Panc1 (cell line): ENCODE measurements at regions not wholly inside any gene's neighbourhood (a gene's known extent, or its start where the extent isn't known, plus 50 kb on each side); places are given as distances from the start of the nearest gene placed in this dataset.

ENCODE experiments used
- ATAC-seq: fragments of 200-7000 bp; cut with Tn5 transposase; 2 replicates; pipeline ENCODE4 v1.9.1; 2020; ENCODE audit warnings: mild to moderate bottlenecking, moderate library complexity
- BruUV-seq: library from RNA; stranded (reverse); fragments of 400-500 nt; replicated peaks from 2 replicates; lab custom pipeline; 2021; lab: Mats Ljungman, UMichigan
- CTCF ChIA-PET: fragments of 300-600 bp; sonication (Branson Sonifier 250); formaldehyde crosslinking; loops from one replicate; lab custom pipeline; 2022; ENCODE audit warnings: antibody characterized with exemption; lab: Charles Lee
- POLR2A ChIA-PET: fragments of 300-600 bp; sonication (Branson Sonifier 250); formaldehyde crosslinking; loops from one replicate; lab custom pipeline; 2022; ENCODE audit warnings: antibody characterized with exemption; lab: Charles Lee
- DNase-seq: peaks from one replicate; pipeline ENCODE4 v3.0.0-alpha.2; 2010; ENCODE audit warnings: low read depth, low spot score
- H3K27ac ChIP-seq: 2 replicates; pipeline ENCODE4 v1.5.1; 2011; ENCODE audit warnings: mild to moderate bottlenecking, low read length, inconsistent platforms
- H3K27me3 ChIP-seq: fragments of 200-500 bp; sonication (Bioruptor generic); 2 replicates; pipeline ENCODE4 v1.6.0; 2014; ENCODE audit warnings: low read length, inconsistent platforms; ENCODE audit not compliant: control insufficient read depth, insufficient read depth
- H3K36me3 ChIP-seq: fragments of 200-500 bp; sonication (Bioruptor generic); 2 replicates; pipeline ENCODE4 v1.5.1; 2014; ENCODE audit warnings: inconsistent platforms, mild to moderate bottlenecking, low read length, moderate library complexity; ENCODE audit not compliant: control insufficient read depth, insufficient read depth
- H3K4me1 ChIP-seq: 2 replicates; pipeline ENCODE4 v1.5.1; 2011; ENCODE audit warnings: inconsistent platforms, mild to moderate bottlenecking, low read length, moderate library complexity; ENCODE audit not compliant: control insufficient read depth, insufficient read depth
- H3K4me3 ChIP-seq, 2 experiments: 2 replicates each; pipeline ENCODE4 v1.5.1; 2011 to 2012; ENCODE audit warnings: low read depth in 2 of 2, low read length in 2 of 2, mild to moderate bottlenecking in 2 of 2, inconsistent platforms in 1 of 2, moderate library complexity in 1 of 2
- H3K9me3 ChIP-seq: fragments of 200-500 bp; sonication (Bioruptor generic); 2 replicates; pipeline ENCODE4 v1.5.1; 2014; ENCODE audit warnings: low read depth, mild to moderate bottlenecking, inconsistent platforms, low read length, moderate library complexity; ENCODE audit not compliant: control insufficient read depth, insufficient read depth
- POLR2AphosphoS5 ChIP-seq: IDR thresholded peaks from 2 replicates; pipeline ENCODE4 v1.6.1; 2012; ENCODE audit warnings: mild to moderate bottlenecking, low read depth, low read length, moderate library complexity
- SIN3A ChIP-seq: IDR thresholded peaks from 2 replicates; pipeline ENCODE4 v1.6.1; 2012; ENCODE audit warnings: low read depth, mild to moderate bottlenecking, low read length, moderate library complexity, borderline replicate concordance; ENCODE audit not compliant: insufficient read depth
- TCF7L2 ChIP-seq: IDR thresholded peaks from 2 replicates; pipeline ENCODE4 v1.6.1; 2011; ENCODE audit warnings: mild to moderate bottlenecking, low read depth, low read length, inconsistent platforms
- in situ Hi-C: cut with HindIII; loops from 2 replicates; pipeline ENCODE4 v1.10.0; 2016; ENCODE audit warnings: low sequenced_read_pairs, low pct_unique_long_range_greater_than_20kb
- intact Hi-C: fragments of 100-400 bp; cut with micrococcal nuclease; formaldehyde crosslinking; loops from one replicate; pipeline ENCODE4 v1.10.0; 2022; ENCODE audit not compliant: unreplicated experiment
- TF ChIP-seq, protein P1 (sequence below), 2 experiments: IDR thresholded peaks; 2 replicates each; pipeline ENCODE4 v1.6.1; 2011 to 2012; ENCODE audit warnings: low read depth in 2 of 2, control low read depth in 1 of 2, low read length in 1 of 2, mild to moderate bottlenecking in 1 of 2, moderate library complexity in 1 of 2; ENCODE audit not compliant: insufficient read depth in 1 of 2
- TF ChIP-seq, protein P2 (sequence below): fragments of 450-650 bp; IDR thresholded peaks from 2 replicates; pipeline ENCODE4 v1.5.1; 2017; ENCODE audit warnings: mild to moderate bottlenecking

DNA sequence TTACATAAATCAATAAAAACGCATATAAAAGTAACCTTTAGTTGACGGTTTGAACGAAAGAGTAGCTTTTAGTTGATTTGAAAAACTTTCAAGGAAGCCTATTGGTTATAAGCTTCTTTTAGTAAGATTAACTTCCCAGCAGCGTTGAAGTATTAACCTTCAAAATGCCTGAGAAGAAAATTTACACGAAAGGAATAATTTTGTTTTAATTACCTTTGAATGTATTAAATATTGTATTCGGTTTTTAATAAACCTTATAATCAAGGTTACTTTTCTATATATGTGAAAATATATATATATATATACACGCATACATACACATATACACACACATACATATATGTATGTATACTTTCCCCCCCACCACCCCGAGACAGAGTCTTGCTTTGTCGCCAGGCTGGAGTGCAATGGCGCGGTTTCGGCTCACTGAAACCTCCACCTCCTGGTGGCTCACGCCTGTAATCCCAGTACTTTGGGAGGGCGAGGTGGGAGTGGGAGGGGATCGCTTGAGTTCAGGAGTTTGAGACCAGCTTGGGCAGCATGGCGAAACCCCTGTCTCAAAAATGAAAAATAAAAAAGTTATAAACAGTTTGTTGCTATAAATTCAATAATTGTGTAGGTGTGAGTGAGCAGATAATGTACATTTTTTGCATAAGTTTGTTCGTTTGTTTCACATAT, 57.6 kb upstream of the EZH2 start:
- Histone ChIP-seq H3K27me3 (no peaks in the 10 kb centered on the region), H3K4me1 (peaks cover 8% of the 10 kb centered on the region), H3K36me3 (no peaks in the 10 kb centered on the region), H3K4me3 (peak overlapping the region; percentile 74 to 77), H3K9me3 (no peaks in the 10 kb centered on the region), H3K27ac (peak overlapping the region; percentile 93)
- peak; percentile 82 for DNase-seq
- CTCF ChIA-PET: interaction anchor here (0.5 to 1.0 kb wide), 5 partner anchors 10 to 364 kb away, joined by 3 to 16 read pairs (median 4); no protein-coding TSS in a partner anchor
- intact Hi-C loops: loop anchor here (2.0 kb wide), 1 partner anchor 57 kb away; the partner anchor contains the start of gene EZH2
- no TSS peak for BruUV-seq
- in situ Hi-C loops: loop anchor here (10.0 kb wide), 1 partner anchor 237 kb away; no protein-coding TSS in a partner anchor
- ATAC-seq: peak; percentile 89
- POLR2A ChIA-PET: interaction anchor here (0.5 to 1.4 kb wide), 6 partner anchors 18 to 536 kb away, joined by 3 to 8 read pairs (median 3); partner anchors contain the start of gene CUL1
- TF ChIP-seq TCF7L2 (no peak), SIN3A (no peak), POLR2AphosphoS5 (no peak)
- TF ChIP-seq, protein P1, sequence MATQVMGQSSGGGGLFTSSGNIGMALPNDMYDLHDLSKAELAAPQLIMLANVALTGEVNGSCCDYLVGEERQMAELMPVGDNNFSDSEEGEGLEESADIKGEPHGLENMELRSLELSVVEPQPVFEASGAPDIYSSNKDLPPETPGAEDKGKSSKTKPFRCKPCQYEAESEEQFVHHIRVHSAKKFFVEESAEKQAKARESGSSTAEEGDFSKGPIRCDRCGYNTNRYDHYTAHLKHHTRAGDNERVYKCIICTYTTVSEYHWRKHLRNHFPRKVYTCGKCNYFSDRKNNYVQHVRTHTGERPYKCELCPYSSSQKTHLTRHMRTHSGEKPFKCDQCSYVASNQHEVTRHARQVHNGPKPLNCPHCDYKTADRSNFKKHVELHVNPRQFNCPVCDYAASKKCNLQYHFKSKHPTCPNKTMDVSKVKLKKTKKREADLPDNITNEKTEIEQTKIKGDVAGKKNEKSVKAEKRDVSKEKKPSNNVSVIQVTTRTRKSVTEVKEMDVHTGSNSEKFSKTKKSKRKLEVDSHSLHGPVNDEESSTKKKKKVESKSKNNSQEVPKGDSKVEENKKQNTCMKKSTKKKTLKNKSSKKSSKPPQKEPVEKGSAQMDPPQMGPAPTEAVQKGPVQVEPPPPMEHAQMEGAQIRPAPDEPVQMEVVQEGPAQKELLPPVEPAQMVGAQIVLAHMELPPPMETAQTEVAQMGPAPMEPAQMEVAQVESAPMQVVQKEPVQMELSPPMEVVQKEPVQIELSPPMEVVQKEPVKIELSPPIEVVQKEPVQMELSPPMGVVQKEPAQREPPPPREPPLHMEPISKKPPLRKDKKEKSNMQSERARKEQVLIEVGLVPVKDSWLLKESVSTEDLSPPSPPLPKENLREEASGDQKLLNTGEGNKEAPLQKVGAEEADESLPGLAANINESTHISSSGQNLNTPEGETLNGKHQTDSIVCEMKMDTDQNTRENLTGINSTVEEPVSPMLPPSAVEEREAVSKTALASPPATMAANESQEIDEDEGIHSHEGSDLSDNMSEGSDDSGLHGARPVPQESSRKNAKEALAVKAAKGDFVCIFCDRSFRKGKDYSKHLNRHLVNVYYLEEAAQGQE (IDR thresholded peaks at IDR 0.05; ENCODE audit: insufficient read depth in 1 of 2, low read depth in 2 of 2, low read length in 1 of 2): no peak
- TF ChIP-seq, protein P2, sequence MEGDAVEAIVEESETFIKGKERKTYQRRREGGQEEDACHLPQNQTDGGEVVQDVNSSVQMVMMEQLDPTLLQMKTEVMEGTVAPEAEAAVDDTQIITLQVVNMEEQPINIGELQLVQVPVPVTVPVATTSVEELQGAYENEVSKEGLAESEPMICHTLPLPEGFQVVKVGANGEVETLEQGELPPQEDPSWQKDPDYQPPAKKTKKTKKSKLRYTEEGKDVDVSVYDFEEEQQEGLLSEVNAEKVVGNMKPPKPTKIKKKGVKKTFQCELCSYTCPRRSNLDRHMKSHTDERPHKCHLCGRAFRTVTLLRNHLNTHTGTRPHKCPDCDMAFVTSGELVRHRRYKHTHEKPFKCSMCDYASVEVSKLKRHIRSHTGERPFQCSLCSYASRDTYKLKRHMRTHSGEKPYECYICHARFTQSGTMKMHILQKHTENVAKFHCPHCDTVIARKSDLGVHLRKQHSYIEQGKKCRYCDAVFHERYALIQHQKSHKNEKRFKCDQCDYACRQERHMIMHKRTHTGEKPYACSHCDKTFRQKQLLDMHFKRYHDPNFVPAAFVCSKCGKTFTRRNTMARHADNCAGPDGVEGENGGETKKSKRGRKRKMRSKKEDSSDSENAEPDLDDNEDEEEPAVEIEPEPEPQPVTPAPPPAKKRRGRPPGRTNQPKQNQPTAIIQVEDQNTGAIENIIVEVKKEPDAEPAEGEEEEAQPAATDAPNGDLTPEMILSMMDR: no peak

GRCh38 chr7:148940702-148941597, 56.9 kb upstream of the EZH2 start:
- Histone ChIP-seq H3K27me3 (no peaks in the 10 kb centered on the region), H3K4me1 (peaks cover 8% of the 10 kb centered on the region), H3K27ac (peak overlapping the region; percentile 93), H3K9me3 (no peaks in the 10 kb centered on the region), H3K4me3 (peak overlapping the region; percentile 74 to 77), H3K36me3 (no peaks in the 10 kb centered on the region)
- peak; percentile 90 for ATAC-seq
- in situ Hi-C loops: loop anchor here (10.0 kb wide), 1 partner anchor 236 kb away; no protein-coding TSS in a partner anchor
- CTCF ChIA-PET: interaction anchor here (0.7 to 1.0 kb wide), 4 partner anchors 9 to 125 kb away, joined by 3 to 16 read pairs (median 4); no protein-coding TSS in a partner anchor
- peak; percentile 93 for DNase-seq
- no TSS peak for BruUV-seq
- peak; percentile 90 for TF ChIP-seq POLR2AphosphoS5
- TF ChIP-seq, protein P1 (IDR thresholded peaks at IDR 0.05; ENCODE audit: insufficient read depth in 1 of 2, low read depth in 2 of 2, low read length in 1 of 2): peak in 1 of 2 experiments; percentile 10; a peak in 1 of 4 replicates
- TF ChIP-seq, protein P2: no peak
- TF ChIP-seq SIN3A: no peak
- peak; percentile 65 for TF ChIP-seq TCF7L2
- POLR2A ChIA-PET: interaction anchor here (0.5 to 1.4 kb wide), 6 partner anchors 17 to 535 kb away, joined by 3 to 8 read pairs (median 3); partner anchors contain the start of gene CUL1
- intact Hi-C loops: loop anchor here (2.0 kb wide), 1 partner anchor 56 kb away; the partner anchor contains the start of gene EZH2
